HG03575 (cell line): ENCODE measurements at regions not wholly inside any gene's neighbourhood (a gene's known extent, or its start where the extent isn't known, plus 50 kb on each side); places are given as distances from the start of the nearest gene placed in this dataset.
A peak's percentile ranks its signal among the peaks of the same experiment; 100 is the strongest.

Experiments
- ATAC-seq: cut with Tn5 transposase; IDR thresholded peaks from one replicate; pipeline ENCODE4 v1.9.1; 2021; ENCODE audit not compliant: unreplicated experiment, insufficient number of reproducible peaks, low FRiP score; ENCODE audit errors: extremely low read depth

- no peak for ATAC-seq
Observed at GRCh38 chr12:97164936-97165335, 257.9 kb downstream of the NEDD1 start.

- no peak for ATAC-seq
Observed at GRCh38 chr12:97167598-97167997, 260.5 kb downstream of the NEDD1 start.

GRCh38 chr12:97168804-97169203 lies 261.7 kb downstream of the NEDD1 start:
- no peak for ATAC-seq

- no peak for ATAC-seq
Observed at GRCh38 chr12:97169889-97170567, 263.0 kb downstream of the NEDD1 start.

- no peak for ATAC-seq
Observed at GRCh38 chr12:97173688-97174410, 266.8 kb downstream of the NEDD1 start.

- ATAC-seq: no peak
Observed at GRCh38 chr12:97177481-97177880, 270.4 kb downstream of the NEDD1 start.

GRCh38 chr12:97181571-97182265 lies 274.7 kb downstream of the NEDD1 start:
- no peak for ATAC-seq

- no peak for ATAC-seq
Observed at GRCh38 chr12:97182769-97183168, 275.7 kb downstream of the NEDD1 start.

- ATAC-seq: no peak
Observed at GRCh38 chr12:97184127-97184773, 277.2 kb downstream of the NEDD1 start.

- no peak for ATAC-seq
Observed at GRCh38 chr12:97185567-97185966, 277.0 kb upstream of the RMST start.

GRCh38 chr12:97194546-97194945 lies 268.1 kb upstream of the RMST start:
- ATAC-seq: no peak

GRCh38 chr12:97200181-97200580 lies 262.4 kb upstream of the RMST start:
- no peak for ATAC-seq

- ATAC-seq: no peak
Observed at GRCh38 chr12:97203408-97203807, 259.2 kb upstream of the RMST start.

GRCh38 chr12:97209997-97210396 lies 252.6 kb upstream of the RMST start:
- ATAC-seq: no peak

GRCh38 chr12:97211416-97211930 lies 251.1 kb upstream of the RMST start:
- no peak for ATAC-seq

GRCh38 chr12:97216848-97217247 lies 245.8 kb upstream of the RMST start:
- ATAC-seq: no peak

GRCh38 chr12:97222391-97222790 lies 240.2 kb upstream of the RMST start:
- ATAC-seq: no peak

- ATAC-seq: peak; percentile 79
Observed at GRCh38 chr12:97223419-97223818, 239.2 kb upstream of the RMST start.

- ATAC-seq: no peak
Observed at GRCh38 chr12:97229004-97229403, 233.6 kb upstream of the RMST start.
